Mesenchymal stem cell (in vitro differentiated cells and primary cell): ENCODE measurements at regions not wholly inside any gene's neighbourhood (a gene's known extent, or its start where the extent isn't known, plus 50 kb on each side); places are given as distances from the start of the nearest gene placed in this dataset.

Experiments used
- DNase-seq: peaks from one replicate; pipeline ENCODE4 v3.0.0-alpha.2; 2013
- H2AFZ ChIP-seq: one replicate; pipeline ENCODE4 v1.6.1; 2013; ENCODE audit warnings: low read depth, mild to moderate bottlenecking, control low read depth, inconsistent platforms, low read length, moderate library complexity
- H2AK5ac ChIP-seq: 2 replicates; pipeline ENCODE4 v1.6.1; 2013; ENCODE audit warnings: low read length, moderate library complexity, mild to moderate bottlenecking, inconsistent platforms; ENCODE audit not compliant: severe bottlenecking
- H2BK120ac ChIP-seq: one replicate; pipeline ENCODE4 v1.6.1; 2013; ENCODE audit warnings: low read depth, mild to moderate bottlenecking, inconsistent platforms, low read length, moderate library complexity
- H2BK12ac ChIP-seq, 2 experiments: one replicate each; pipeline ENCODE4 v1.6.1; 2013; ENCODE audit warnings: inconsistent platforms in 2 of 2, low read length in 2 of 2, mild to moderate bottlenecking in 2 of 2, moderate library complexity in 2 of 2, control low read depth in 1 of 2
- H2BK15ac ChIP-seq: one replicate; pipeline ENCODE4 v1.6.1; 2013; ENCODE audit warnings: mild to moderate bottlenecking, low read depth, inconsistent platforms; ENCODE audit not compliant: poor library complexity, severe bottlenecking
- H2BK5ac ChIP-seq: 2 replicates; pipeline ENCODE4 v1.6.1; 2013; ENCODE audit warnings: low read depth, mild to moderate bottlenecking, low read length, control low read depth, inconsistent platforms; ENCODE audit not compliant: poor library complexity, severe bottlenecking
- H3K14ac ChIP-seq, 2 experiments: one replicate each; pipeline ENCODE4 v1.6.1; 2013; ENCODE audit warnings: inconsistent platforms in 2 of 2, low read length in 2 of 2, control low read depth in 1 of 2, mild to moderate bottlenecking in 1 of 2, moderate library complexity in 1 of 2
- H3K18ac ChIP-seq, 2 experiments: one replicate each; pipeline ENCODE4 v1.6.1; 2013; ENCODE audit warnings: inconsistent platforms in 2 of 2, low read length in 2 of 2, control low read depth in 1 of 2, low read depth in 1 of 2, mild to moderate bottlenecking in 1 of 2
- H3K23ac ChIP-seq, 2 experiments: one replicate each; pipeline ENCODE4 v1.6.1; 2013; ENCODE audit warnings: inconsistent platforms in 2 of 2, low read length in 2 of 2, mild to moderate bottlenecking in 2 of 2, moderate library complexity in 2 of 2, control low read depth in 1 of 2
- H3K27ac ChIP-seq: 2 replicates; pipeline ENCODE4 v1.5.1; 2013; ENCODE audit warnings: mild to moderate bottlenecking, moderate library complexity, low read length, control low read depth, inconsistent platforms; ENCODE audit not compliant: poor library complexity, severe bottlenecking
- H3K27me3 ChIP-seq, 2 experiments: 2 replicates each; pipeline versions ENCODE4 v1.6.1 to v1.7.0; 2013; ENCODE audit warnings: low read length in 2 of 2, mild to moderate bottlenecking in 2 of 2, moderate library complexity in 2 of 2, control low read depth in 1 of 2, inconsistent platforms in 1 of 2; ENCODE audit not compliant: control insufficient read depth in 1 of 2, insufficient read depth in 1 of 2
- H3K36me3 ChIP-seq, 2 experiments: 2 replicates each; pipeline versions ENCODE4 v1.6.1 to v1.7.0; 2013; ENCODE audit warnings: low read length in 2 of 2, control low read depth in 1 of 2, inconsistent platforms in 1 of 2, low read depth in 1 of 2, mild to moderate bottlenecking in 1 of 2; ENCODE audit not compliant: insufficient read depth in 2 of 2, control insufficient read depth in 1 of 2
- H3K4ac ChIP-seq, 2 experiments: one replicate each; pipeline ENCODE4 v1.6.1; 2013; ENCODE audit warnings: inconsistent platforms in 2 of 2, low read length in 2 of 2, mild to moderate bottlenecking in 2 of 2, moderate library complexity in 2 of 2, control low read depth in 1 of 2, low read depth in 1 of 2
- H3K4me1 ChIP-seq: 2 replicates; pipeline ENCODE4 v1.6.1; 2013; ENCODE audit warnings: low read depth, low read length, control low read depth; ENCODE audit not compliant: control insufficient read depth, insufficient read depth
- H3K4me2 ChIP-seq: 2 replicates; pipeline ENCODE4 v1.6.1; 2013; ENCODE audit warnings: low read length, mild to moderate bottlenecking, inconsistent platforms; ENCODE audit not compliant: poor library complexity, severe bottlenecking
- H3K4me3 ChIP-seq, 2 experiments: 2 replicates each; pipeline versions ENCODE4 v1.5.1 to v1.7.0; 2013; ENCODE audit warnings: low read length in 2 of 2, mild to moderate bottlenecking in 2 of 2, control low read depth in 1 of 2, low read depth in 1 of 2; ENCODE audit not compliant: insufficient read depth in 1 of 2
- H3K79me1 ChIP-seq: replicated peaks from 2 replicates; pipeline ENCODE4 v1.6.1; 2013; ENCODE audit warnings: mild to moderate bottlenecking, control low read depth, low read length, inconsistent platforms; ENCODE audit not compliant: poor library complexity, severe bottlenecking
- H3K9ac ChIP-seq: 2 replicates; pipeline ENCODE4 v1.7.0; 2013; ENCODE audit warnings: mild to moderate bottlenecking, low read length, moderate library complexity
- H3K9me3 ChIP-seq: 2 replicates; pipeline ENCODE4 v1.7.0; 2013; ENCODE audit warnings: mild to moderate bottlenecking, low read length; ENCODE audit not compliant: control insufficient read depth
- H4K8ac ChIP-seq: one replicate; pipeline ENCODE4 v1.6.1; 2013; ENCODE audit warnings: inconsistent platforms, mild to moderate bottlenecking, low read length, moderate library complexity
- H4K91ac ChIP-seq: one replicate; pipeline ENCODE4 v1.6.1; 2013; ENCODE audit warnings: mild to moderate bottlenecking, low read length, inconsistent platforms
- WGBS: methylation state at CpG from one replicate; pipeline ENCODE4 v1.1.7; 2013; ENCODE audit warnings: mixed read lengths; 5-methylcytosine and 5-hydroxymethylcytosine counted together

DNA sequence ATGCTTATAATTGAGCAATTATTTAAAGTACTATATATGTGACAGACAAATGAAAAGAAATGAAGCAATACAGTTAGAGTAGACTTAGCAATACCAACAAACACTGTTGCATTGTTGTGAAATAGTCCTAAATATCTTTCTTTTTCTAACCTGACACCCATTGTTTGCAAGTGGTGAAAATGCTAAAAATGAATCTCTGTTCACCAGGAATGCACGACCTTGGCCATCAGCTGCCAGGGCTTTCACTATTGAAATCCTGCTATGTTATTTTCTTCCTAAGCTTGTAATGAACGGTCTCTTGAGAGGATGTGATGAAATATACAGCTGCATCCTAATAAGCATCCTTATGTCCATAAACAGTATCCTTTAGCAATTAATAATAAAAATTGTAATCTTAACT lies 136.2 kb upstream of the MGAT5 start:
- Histone ChIP-seq H3K27me3 (peaks cover 0 to 8% of the 10 kb centered on the region in 2 experiments), H3K27ac (no peak overlapping the region), H3K9me3 (no peaks in the 10 kb centered on the region), H2BK12ac (no peak overlapping the region), H2BK5ac (no peak overlapping the region), H3K79me1 (peaks cover 7% of the 10 kb centered on the region), H3K4ac (no peak overlapping the region), H2BK120ac (no peak overlapping the region), H3K14ac (no peak overlapping the region), H2BK15ac (no peak overlapping the region), H2AFZ (no peak overlapping the region), H3K23ac (no peak overlapping the region), H3K4me2 (no peak overlapping the region), H3K9ac (no peak overlapping the region), H2AK5ac (no peak overlapping the region), H3K4me3 (no peak overlapping the region), H3K36me3 (no peaks in the 10 kb centered on the region), H3K18ac (no peak overlapping the region), H3K4me1 (peaks cover 13% of the 10 kb centered on the region), H4K91ac (no peak overlapping the region), H4K8ac (no peak overlapping the region)
- DNase-seq = no peak
- 90% methylated on average over 1 of the region's 2 CpGs for WGBS

DNA sequence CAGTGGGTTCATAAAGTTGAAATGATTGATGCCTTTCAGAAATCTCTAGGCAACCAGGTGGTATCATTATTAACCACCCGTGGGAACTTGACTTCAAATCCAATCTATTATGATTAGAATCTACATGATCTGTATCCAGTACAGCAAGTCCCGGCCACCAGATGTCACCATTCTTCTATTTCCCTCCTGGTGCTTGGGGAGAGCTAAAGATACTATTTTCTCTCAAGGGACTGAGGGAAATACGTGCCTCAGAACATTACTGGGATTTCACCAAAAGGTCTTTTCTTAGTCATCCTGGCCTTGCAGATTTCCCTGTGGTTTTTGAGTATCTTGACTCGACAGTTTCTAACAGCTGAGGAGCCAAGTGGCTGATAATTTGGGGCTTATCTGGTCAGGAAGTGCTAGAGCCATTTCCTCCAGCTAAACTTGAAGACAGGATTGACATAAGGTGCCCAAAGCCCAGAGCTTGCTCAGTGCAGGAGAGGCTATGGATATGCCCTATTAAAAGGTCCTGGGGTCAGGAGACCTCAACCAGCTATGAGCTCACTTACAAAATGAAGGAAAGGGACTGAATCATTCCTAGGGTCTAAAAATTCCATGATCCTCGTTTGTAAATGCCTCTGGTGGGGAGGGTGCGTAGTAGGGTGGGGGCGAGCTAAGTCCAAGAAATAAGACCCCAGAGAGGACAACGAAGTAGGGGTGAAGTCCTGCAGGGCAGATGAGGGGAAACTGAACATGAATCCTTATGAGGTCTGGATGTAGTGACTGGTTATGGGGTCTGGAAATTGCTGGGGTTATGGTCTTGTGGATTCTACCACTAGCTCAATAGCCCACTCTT lies 135.4 kb upstream of the MGAT5 start:
- no peak overlapping the region for H3K23ac ChIP-seq
- peak overlapping the region; percentile 6 for H3K27ac ChIP-seq
- H2BK5ac ChIP-seq = no peak overlapping the region
- WGBS = 30% methylated on average over 8 of the region's 8 CpGs
- peak overlapping the region in 1 of 2 experiments; percentile 85 for H2BK12ac ChIP-seq
- H3K4me3 ChIP-seq = peak overlapping the region in 1 of 2 experiments; percentile 86
- H4K91ac ChIP-seq = no peak overlapping the region
- H2BK15ac ChIP-seq = no peak overlapping the region
- H3K27me3 ChIP-seq = peaks cover 0 to 8% of the 10 kb centered on the region in 2 experiments
- H3K36me3 ChIP-seq = no peaks in the 10 kb centered on the region
- no peak overlapping the region for H4K8ac ChIP-seq
- H3K4me1 ChIP-seq = peaks cover 16% of the 10 kb centered on the region
- H3K4me2 ChIP-seq = no peak overlapping the region
- no peak overlapping the region for H2AK5ac ChIP-seq
- peak overlapping the region in 1 of 2 experiments; percentile 34 for H3K18ac ChIP-seq
- H2AFZ ChIP-seq = no peak overlapping the region
- H3K9me3 ChIP-seq = no peaks in the 10 kb centered on the region
- H3K79me1 ChIP-seq = peaks cover 12% of the 10 kb centered on the region
- no peak overlapping the region for H3K4ac ChIP-seq
- DNase-seq = peak; percentile 99
- peak overlapping the region; percentile 82 for H3K9ac ChIP-seq
- H2BK120ac ChIP-seq = no peak overlapping the region
- H3K14ac ChIP-seq = no peak overlapping the region

DNA sequence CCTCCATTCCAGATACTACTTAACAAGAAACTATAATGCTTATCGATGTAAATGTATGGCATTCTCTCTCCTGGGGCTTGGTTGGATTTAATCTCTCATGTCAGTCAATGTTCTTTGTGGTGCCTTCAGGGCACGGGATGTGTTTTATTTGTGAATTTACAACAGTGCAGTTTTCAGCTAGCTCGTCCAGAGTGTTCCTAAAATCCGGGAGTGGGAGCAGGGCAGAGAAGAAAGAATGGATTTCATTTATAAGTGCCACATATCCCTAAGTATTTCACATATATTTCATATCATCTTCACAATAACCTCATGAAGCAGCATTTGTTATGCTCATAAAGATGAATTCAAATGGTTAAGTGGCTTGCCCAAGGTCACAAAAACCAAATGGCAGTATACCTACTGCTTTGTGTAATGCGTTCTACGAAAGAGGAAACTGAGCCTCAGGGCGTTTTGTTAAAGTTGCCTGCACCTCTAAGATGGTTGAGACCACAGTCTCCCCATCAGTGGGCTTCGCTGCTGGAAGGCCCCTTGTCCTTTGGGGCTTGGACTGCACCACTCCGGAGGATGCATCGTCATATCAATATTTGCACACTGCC lies 134.7 kb upstream of the MGAT5 start:
- H2BK5ac ChIP-seq = no peak overlapping the region
- peaks cover 0 to 1% of the 10 kb centered on the region in 2 experiments for H3K27me3 ChIP-seq
- peak overlapping the region in 1 of 2 experiments; percentile 70 for H3K14ac ChIP-seq
- H3K4me1 ChIP-seq = peaks cover 16% of the 10 kb centered on the region
- no peak for DNase-seq
- no peak overlapping the region for H3K27ac ChIP-seq
- peak overlapping the region in 1 of 2 experiments; percentile 86 for H3K4me3 ChIP-seq
- H3K4me2 ChIP-seq = peak overlapping the region; percentile 74
- peaks cover 16% of the 10 kb centered on the region for H3K79me1 ChIP-seq
- H2AFZ ChIP-seq = no peak overlapping the region
- H2BK15ac ChIP-seq = no peak overlapping the region
- no peak overlapping the region for H4K91ac ChIP-seq
- H3K36me3 ChIP-seq = no peaks in the 10 kb centered on the region
- H2BK120ac ChIP-seq = no peak overlapping the region
- 34% methylated on average over 8 of the region's 10 CpGs for WGBS
- H4K8ac ChIP-seq = peak overlapping the region; percentile 55
- no peaks in the 10 kb centered on the region for H3K9me3 ChIP-seq
- H2AK5ac ChIP-seq = no peak overlapping the region
- H3K9ac ChIP-seq = peak overlapping the region; percentile 82
- H3K4ac ChIP-seq = peak overlapping the region in 1 of 2 experiments; percentile 67
- H3K18ac ChIP-seq = peak overlapping the region in 1 of 2 experiments; percentile 58
- H2BK12ac ChIP-seq = peak overlapping the region; percentile 75 to 86
- peak overlapping the region in 1 of 2 experiments; percentile 40 for H3K23ac ChIP-seq
